Hindlimb muscle (tissue), 1 donor: ENCODE measurements at regions not wholly inside any gene's neighbourhood (a gene's known extent, or its start where the extent isn't known, plus 50 kb on each side); places are given as distances from the start of the nearest gene placed in this dataset.
"Not testable (repeated sequence)": the region's sequence is repeated elsewhere in the genome, so short reads cannot be mapped to it uniquely, and the experiment has no call there.

Source experiments
- DNase-seq: peaks from one replicate; pipeline ENCODE4 v3.0.0-alpha.2; 2013

GRCh38 chr6:164692772-164693510, 616.5 kb downstream of the C6orf118 start:
- DNase-seq = no peak

GRCh38 chr6:164690702-164691500, 618.5 kb downstream of the C6orf118 start:
- DNase-seq = no peak

- DNase-seq = no peak
These were observed 619.2 kb downstream of the C6orf118 start for GRCh38 chr6:164690241-164690640.

- DNase-seq = no peak
These were observed 644.1 kb downstream of the C6orf118 start for GRCh38 chr6:164665328-164665727.

- DNase-seq = no peak
These were observed 645.8 kb downstream of the C6orf118 start for GRCh38 chr6:164663634-164664033.

- no peak for DNase-seq
These were observed 647.7 kb downstream of the C6orf118 start for GRCh38 chr6:164661716-164662115.

- DNase-seq = no peak
These were observed 648.6 kb downstream of the C6orf118 start for GRCh38 chr6:164660781-164661180.

GRCh38 chr6:164640956-164641355, 668.4 kb downstream of the C6orf118 start:
- DNase-seq = no peak

GRCh38 chr6:164628302-164628931, 681.0 kb downstream of the C6orf118 start:
- no peak for DNase-seq

- DNase-seq = no peak
These were observed 692.4 kb downstream of the C6orf118 start for GRCh38 chr6:164616917-164617524.

- DNase-seq = no peak
These were observed 696.7 kb downstream of the C6orf118 start for GRCh38 chr6:164612751-164613150.

- not testable (repeated sequence) for DNase-seq
These were observed 698.5 kb downstream of the C6orf118 start for GRCh38 chr6:164610859-164611258.

GRCh38 chr6:164602415-164602814, 707.0 kb downstream of the C6orf118 start:
- not testable (repeated sequence) for DNase-seq

- DNase-seq = no peak
These were observed 727.8 kb downstream of the C6orf118 start for GRCh38 chr6:164581563-164581962.

GRCh38 chr6:164579035-164579434, 730.4 kb downstream of the C6orf118 start:
- no peak for DNase-seq

GRCh38 chr6:164578616-164579015, 730.8 kb downstream of the C6orf118 start:
- DNase-seq = no peak

- no peak for DNase-seq
These were observed 738.6 kb downstream of the C6orf118 start for GRCh38 chr6:164570801-164571200.

- no peak for DNase-seq
These were observed 739.9 kb downstream of the C6orf118 start for GRCh38 chr6:164569509-164569908.

GRCh38 chr6:164563924-164564323, 745.5 kb downstream of the C6orf118 start:
- no peak for DNase-seq

- DNase-seq = no peak
These were observed 747.7 kb downstream of the C6orf118 start for GRCh38 chr6:164561656-164562055.

GRCh38 chr6:164554700-164555476, 754.5 kb downstream of the C6orf118 start:
- peak; percentile 15 for DNase-seq

GRCh38 chr6:164554226-164554625, 755.2 kb downstream of the C6orf118 start:
- no peak for DNase-seq
